ENCODE measurements at regions not wholly inside any gene's neighbourhood (a gene's known extent, or its start where the extent isn't known, plus 50 kb on each side); places are given as distances from the start of the nearest gene placed in this dataset.

- no peak for TF ChIP-seq POLR2A (IDR thresholded peaks at IDR 0.05; ENCODE audit: low read depth, low read length)
- DNase-seq (ENCODE audit: insufficient read length, low spot score) (no peak), FAIRE-seq (no peak)
These were observed 202.1 kb downstream of the NOVA1 start for GRCh38 chr14:26395726-26396125.

DNA sequence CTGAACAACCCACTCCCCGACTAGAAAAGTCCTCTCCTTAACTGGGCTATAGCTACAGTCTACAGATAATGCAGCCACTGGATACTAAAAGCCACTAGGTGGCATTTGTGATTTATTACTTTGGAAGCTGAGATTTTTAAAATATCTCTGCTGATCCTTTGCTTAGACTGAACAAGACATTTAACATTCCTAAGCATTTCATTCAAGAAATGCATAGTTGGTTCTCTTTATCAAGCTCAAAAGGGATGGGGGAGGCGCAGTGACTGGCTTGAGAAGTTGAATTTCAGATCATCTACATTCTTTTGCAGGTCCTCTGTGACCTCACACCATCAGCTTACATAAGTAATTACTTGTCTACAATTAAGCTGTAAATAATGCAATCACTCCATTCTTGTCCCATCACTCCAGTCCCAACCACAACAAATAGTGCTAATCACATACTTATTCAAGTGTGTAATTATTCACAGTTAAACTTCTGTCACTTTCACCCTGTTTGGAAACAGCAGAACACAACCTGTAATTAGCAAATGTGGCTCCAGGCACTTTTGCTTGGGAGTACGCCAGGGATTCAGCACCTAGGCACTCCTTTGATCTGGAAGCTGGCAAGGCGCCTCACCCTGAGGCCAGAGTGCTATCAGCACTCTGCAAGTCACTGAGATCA is 203.6 kb downstream of the NOVA1 start:
- no peak for DNase-seq (ENCODE audit: insufficient read length, low spot score)
- FAIRE-seq: no peak
- no peak for TF ChIP-seq POLR2A (IDR thresholded peaks at IDR 0.05; ENCODE audit: low read depth, low read length)

- no peak for DNase-seq (ENCODE audit: insufficient read length, low spot score)
- no peak for FAIRE-seq
These were observed 205.3 kb downstream of the NOVA1 start for GRCh38 chr14:26392498-26392897.

GRCh38 chr14:26389646-26390508 is 208.0 kb downstream of the NOVA1 start:
- DNase-seq (ENCODE audit: insufficient read length, low spot score): no peak
- no peak for TF ChIP-seq POLR2A (IDR thresholded peaks at IDR 0.05; ENCODE audit: low read depth, low read length)
- FAIRE-seq: no peak

More at GRCh38 chr14:26392498-26392897, 205.3 kb downstream of the NOVA1 start:
- no peak for TF ChIP-seq POLR2A (IDR thresholded peaks at IDR 0.05; ENCODE audit: low read depth, low read length)

- FAIRE-seq: no peak
- DNase-seq (ENCODE audit: insufficient read length, low spot score): no peak
- TF ChIP-seq POLR2A (IDR thresholded peaks at IDR 0.05; ENCODE audit: low read depth, low read length): no peak
These were observed 212.5 kb downstream of the NOVA1 start for GRCh38 chr14:26385310-26385709.

- no peak for FAIRE-seq
- no peak for TF ChIP-seq POLR2A (IDR thresholded peaks at IDR 0.05; ENCODE audit: low read depth, low read length)
- no peak for DNase-seq (ENCODE audit: insufficient read length, low spot score)
These were observed 214.7 kb downstream of the NOVA1 start for GRCh38 chr14:26382901-26383685.

DNA sequence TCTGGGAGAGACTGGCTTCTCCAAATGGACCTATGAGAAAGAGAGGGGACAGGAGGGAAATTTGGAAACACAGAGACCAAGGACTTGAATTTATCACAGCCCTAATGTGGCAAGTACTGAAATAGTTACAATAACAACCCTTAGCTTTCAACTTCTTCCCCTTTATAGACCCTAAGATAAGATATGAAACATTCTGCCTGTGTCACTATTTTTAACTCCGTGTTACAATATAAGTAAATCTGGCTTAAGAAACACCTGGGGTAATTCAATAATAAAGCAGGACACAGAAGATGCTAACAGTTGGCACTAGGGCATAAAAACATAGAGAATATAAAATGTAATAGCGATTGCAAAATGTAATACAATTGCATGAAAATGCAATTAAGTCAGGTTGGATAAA is 216.4 kb downstream of the NOVA1 start:
- TF ChIP-seq POLR2A (IDR thresholded peaks at IDR 0.05; ENCODE audit: low read depth, low read length): no peak
- no peak for FAIRE-seq
- DNase-seq (ENCODE audit: insufficient read length, low spot score): no peak

- TF ChIP-seq POLR2A (IDR thresholded peaks at IDR 0.05; ENCODE audit: low read depth, low read length): no peak
- no peak for DNase-seq (ENCODE audit: insufficient read length, low spot score)
- no peak for FAIRE-seq
These were observed 217.2 kb downstream of the NOVA1 start for GRCh38 chr14:26380637-26381036.

DNA sequence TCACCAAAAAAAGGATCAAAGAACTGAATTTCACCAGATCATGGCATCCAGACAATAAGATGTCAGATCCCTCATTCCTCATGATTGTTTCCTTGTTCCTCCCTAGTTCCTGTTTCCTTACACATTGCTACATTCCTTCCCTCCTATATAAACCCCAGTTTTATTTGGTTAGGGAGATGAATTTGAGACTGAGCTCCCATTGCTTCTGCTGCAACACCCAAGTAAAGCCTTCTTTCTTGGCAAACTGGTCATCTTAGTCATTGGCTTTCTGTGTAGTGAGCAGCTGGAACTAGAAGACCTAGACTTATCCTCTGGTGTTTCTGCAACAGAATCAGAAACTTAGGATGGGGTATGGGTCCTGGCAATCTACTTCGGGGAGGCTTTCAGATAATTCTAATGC is 217.9 kb downstream of the NOVA1 start:
- no peak for TF ChIP-seq POLR2A (IDR thresholded peaks at IDR 0.05; ENCODE audit: low read depth, low read length)
- DNase-seq (ENCODE audit: insufficient read length, low spot score): no peak
- FAIRE-seq: no peak

DNA sequence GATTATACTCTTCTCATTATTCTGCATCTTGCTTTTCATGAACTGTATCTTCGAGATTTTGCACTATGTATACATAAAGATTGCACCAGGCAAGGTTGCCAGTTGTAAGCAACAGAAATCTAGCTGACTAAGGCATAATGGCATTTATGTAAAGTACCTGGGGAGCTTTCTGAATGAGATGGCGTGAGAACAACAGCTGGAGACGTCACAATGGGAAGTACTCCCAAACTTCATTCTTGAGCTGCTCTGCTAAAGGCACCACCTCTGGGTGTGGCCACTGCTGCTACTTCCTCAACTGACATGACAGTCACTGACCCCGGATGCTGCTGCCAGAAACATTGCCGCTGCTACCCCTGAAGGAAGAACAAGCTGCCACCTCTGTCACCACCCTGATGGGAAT is 220.7 kb downstream of the NOVA1 start:
- DNase-seq (ENCODE audit: insufficient read length, low spot score) (no peak), FAIRE-seq (no peak)
- no peak for TF ChIP-seq POLR2A (IDR thresholded peaks at IDR 0.05; ENCODE audit: low read depth, low read length)

- FAIRE-seq (no peak), DNase-seq (ENCODE audit: insufficient read length, low spot score) (no peak)
- TF ChIP-seq POLR2A (IDR thresholded peaks at IDR 0.05; ENCODE audit: low read depth, low read length): no peak
These were observed 227.7 kb downstream of the NOVA1 start for GRCh38 chr14:26370115-26370514.

DNA sequence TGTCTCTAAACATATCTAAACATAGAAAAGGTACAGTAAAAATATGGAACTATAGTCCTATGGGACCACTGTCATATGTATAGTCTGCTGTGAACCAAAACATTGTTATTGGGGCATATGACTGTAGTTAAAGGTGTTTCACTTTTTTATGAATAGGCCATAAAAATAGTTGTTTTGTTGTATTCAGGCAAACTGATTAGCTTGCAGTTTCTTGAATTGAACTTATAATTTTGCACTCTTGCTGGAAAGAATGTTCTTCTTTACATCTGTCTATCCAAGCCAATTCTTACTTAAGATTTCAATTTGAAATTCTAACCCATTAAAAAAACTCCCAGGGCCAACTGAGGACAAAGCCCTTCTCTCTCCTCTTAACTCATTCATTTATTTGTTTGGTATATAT is 234.1 kb downstream of the NOVA1 start:
- TF ChIP-seq POLR2A (IDR thresholded peaks at IDR 0.05; ENCODE audit: low read depth, low read length): no peak
- no peak for DNase-seq (ENCODE audit: insufficient read length, low spot score)
- FAIRE-seq: no peak

- no peak for FAIRE-seq
- no peak for DNase-seq (ENCODE audit: insufficient read length, low spot score)
- no peak for TF ChIP-seq POLR2A (IDR thresholded peaks at IDR 0.05; ENCODE audit: low read depth, low read length)
These were observed 253.2 kb downstream of the NOVA1 start for GRCh38 chr14:26344596-26344995.

DNA sequence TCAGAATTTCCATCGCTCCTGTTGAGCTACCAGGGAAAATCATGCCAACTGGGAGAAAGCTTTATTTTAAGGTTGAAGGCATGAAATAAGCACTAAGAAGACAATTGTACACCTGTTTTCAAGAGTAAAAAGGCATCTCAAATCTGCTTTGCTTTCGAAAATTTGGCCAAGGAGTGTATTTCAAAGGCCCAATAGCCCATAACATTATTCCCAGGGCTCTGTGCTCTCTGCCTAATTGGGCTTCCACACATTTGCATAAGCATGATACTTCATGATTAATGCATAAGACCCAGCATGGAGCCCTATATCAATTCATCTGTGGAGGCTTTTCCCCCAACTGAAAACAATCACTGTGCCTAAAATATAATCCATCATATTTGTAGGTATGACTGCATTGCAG is 258.5 kb downstream of the NOVA1 start:
- DNase-seq (ENCODE audit: insufficient read length, low spot score): no peak
- TF ChIP-seq POLR2A (IDR thresholded peaks at IDR 0.05; ENCODE audit: low read depth, low read length): no peak
- no peak for FAIRE-seq

All from H54 (cell line).